KMS-11 (cell line): ENCODE measurements at regions not wholly inside any gene's neighbourhood (a gene's known extent, or its start where the extent isn't known, plus 50 kb on each side); places are given as distances from the start of the nearest gene placed in this dataset.
"Not testable (repeated sequence)": the region's sequence is repeated elsewhere in the genome, so short reads cannot be mapped to it uniquely, and the experiment has no call there.

Experiments
- H2AFZ ChIP-seq: fragments of 200-600 bp; sonication (generic); 2 replicates; pipeline ENCODE4 v1.6.1; 2016; ENCODE audit warnings: antibody characterized with exemption, mixed run types, low read depth
- H3K27ac ChIP-seq: fragments of 200-600 bp; sonication (generic); 2 replicates; pipeline ENCODE4 v1.6.1; 2016; ENCODE audit warnings: mild to moderate bottlenecking, mixed run types
- H3K27me3 ChIP-seq: fragments of 200-600 bp; sonication (generic); 2 replicates; pipeline ENCODE4 v1.6.1; 2017; ENCODE audit warnings: mild to moderate bottlenecking, low read depth, mixed run types, moderate library complexity; ENCODE audit not compliant: insufficient read depth
- H3K36me3 ChIP-seq: fragments of 200-600 bp; sonication (generic); 2 replicates; pipeline ENCODE4 v1.6.1; 2017; ENCODE audit warnings: mild to moderate bottlenecking, mixed run types; ENCODE audit not compliant: insufficient read depth
- H3K4me1 ChIP-seq: fragments of 200-600 bp; sonication (generic); 2 replicates; pipeline ENCODE4 v1.6.1; 2016; ENCODE audit warnings: mild to moderate bottlenecking, low read depth, mixed run types; ENCODE audit not compliant: poor library complexity, severe bottlenecking
- H3K4me2 ChIP-seq: fragments of 200-600 bp; sonication (generic); 2 replicates; pipeline ENCODE4 v1.7.0; 2016; ENCODE audit warnings: mild to moderate bottlenecking, mixed run types
- H3K4me3 ChIP-seq: fragments of 200-600 bp; sonication (generic); IDR thresholded peaks from 2 replicates; pipeline ENCODE4 v1.6.1; 2017; ENCODE audit warnings: low read depth, low read length, mixed read lengths; ENCODE audit not compliant: insufficient read depth
- H3K79me2 ChIP-seq: fragments of 200-600 bp; sonication (generic); 2 replicates; pipeline ENCODE4 v1.6.1; 2016; ENCODE audit warnings: low read depth, mixed run types; ENCODE audit not compliant: insufficient read depth
- H3K9ac ChIP-seq: fragments of 200-600 bp; sonication (generic); 2 replicates; pipeline ENCODE4 v1.6.1; 2016; ENCODE audit warnings: mild to moderate bottlenecking, mixed run types
- H4K20me1 ChIP-seq: fragments of 200-600 bp; sonication (generic); 2 replicates; pipeline ENCODE4 v1.6.1; 2016; ENCODE audit warnings: mild to moderate bottlenecking, mixed run types; ENCODE audit not compliant: insufficient read depth
- TF ChIP-seq, protein P1 (sequence below): fragments of 200-600 bp; sonication (generic); conservative IDR thresholded peaks from 2 replicates; pipeline ENCODE4 v1.6.1; 2017; ENCODE audit warnings: low read depth, mild to moderate bottlenecking, antibody characterized with exemption, low read length, moderate library complexity, mixed read lengths

DNA sequence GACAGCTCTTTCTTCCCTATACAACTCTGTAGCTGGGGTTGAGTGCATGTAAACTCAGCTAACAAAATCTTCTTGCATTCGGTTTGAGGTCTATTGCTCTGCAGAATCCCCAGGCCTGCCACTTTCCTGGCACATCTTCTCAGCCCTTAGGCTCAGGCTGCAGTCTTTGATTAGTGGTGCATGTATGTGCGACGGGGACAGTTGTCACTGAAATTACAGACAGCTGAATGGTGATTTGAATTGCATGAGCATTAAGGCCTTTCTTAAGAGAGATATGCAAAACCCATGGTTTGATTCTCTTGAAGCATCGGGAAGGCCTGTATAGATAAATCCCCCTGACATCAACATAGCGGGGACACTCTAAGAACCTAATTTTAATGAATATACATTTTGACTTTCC lies 222.8 kb downstream of the CDH26 start:
- Histone ChIP-seq H3K27ac (no peak overlapping the region), H3K36me3 (no peaks in the 10 kb centered on the region), H3K27me3 (no peaks in the 10 kb centered on the region), H2AFZ (no peak overlapping the region), H3K4me2 (no peak overlapping the region), H3K4me3 (no peak overlapping the region), H3K9ac (no peak overlapping the region), H3K79me2 (no peaks in the 10 kb centered on the region), H3K4me1 (peaks cover 11% of the 10 kb centered on the region), H4K20me1 (no peaks in the 10 kb centered on the region)
- TF ChIP-seq, protein P1, sequence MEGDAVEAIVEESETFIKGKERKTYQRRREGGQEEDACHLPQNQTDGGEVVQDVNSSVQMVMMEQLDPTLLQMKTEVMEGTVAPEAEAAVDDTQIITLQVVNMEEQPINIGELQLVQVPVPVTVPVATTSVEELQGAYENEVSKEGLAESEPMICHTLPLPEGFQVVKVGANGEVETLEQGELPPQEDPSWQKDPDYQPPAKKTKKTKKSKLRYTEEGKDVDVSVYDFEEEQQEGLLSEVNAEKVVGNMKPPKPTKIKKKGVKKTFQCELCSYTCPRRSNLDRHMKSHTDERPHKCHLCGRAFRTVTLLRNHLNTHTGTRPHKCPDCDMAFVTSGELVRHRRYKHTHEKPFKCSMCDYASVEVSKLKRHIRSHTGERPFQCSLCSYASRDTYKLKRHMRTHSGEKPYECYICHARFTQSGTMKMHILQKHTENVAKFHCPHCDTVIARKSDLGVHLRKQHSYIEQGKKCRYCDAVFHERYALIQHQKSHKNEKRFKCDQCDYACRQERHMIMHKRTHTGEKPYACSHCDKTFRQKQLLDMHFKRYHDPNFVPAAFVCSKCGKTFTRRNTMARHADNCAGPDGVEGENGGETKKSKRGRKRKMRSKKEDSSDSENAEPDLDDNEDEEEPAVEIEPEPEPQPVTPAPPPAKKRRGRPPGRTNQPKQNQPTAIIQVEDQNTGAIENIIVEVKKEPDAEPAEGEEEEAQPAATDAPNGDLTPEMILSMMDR = no peak

DNA sequence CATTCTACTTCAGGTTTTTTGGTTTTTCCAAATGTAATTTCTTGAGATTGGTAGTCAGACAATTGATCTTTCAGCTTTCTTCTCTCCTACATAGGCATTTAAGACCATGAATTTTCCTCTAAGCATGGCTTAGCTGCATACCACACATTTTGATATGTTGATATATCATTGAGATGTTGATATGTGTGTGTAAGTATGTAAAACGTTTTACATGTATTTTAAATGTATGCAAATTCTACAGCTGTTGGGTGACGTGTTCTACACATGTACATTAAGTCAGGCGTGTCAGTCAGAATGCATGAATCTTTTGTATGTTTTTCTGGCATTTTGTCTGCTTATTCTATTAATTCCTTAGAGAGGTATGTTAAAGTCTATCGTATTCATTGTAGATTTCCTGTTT lies 228.2 kb downstream of the CDH26 start:
- H3K36me3 ChIP-seq = no peaks in the 10 kb centered on the region
- no peak overlapping the region for H3K9ac ChIP-seq
- no peak overlapping the region for H3K27ac ChIP-seq
- H4K20me1 ChIP-seq = no peaks in the 10 kb centered on the region
- H2AFZ ChIP-seq = no peak overlapping the region
- no peaks in the 10 kb centered on the region for H3K79me2 ChIP-seq
- H3K4me2 ChIP-seq = no peak overlapping the region
- no peaks in the 10 kb centered on the region for H3K4me1 ChIP-seq
- TF ChIP-seq, protein P1 = no peak
- H3K27me3 ChIP-seq = no peaks in the 10 kb centered on the region
- no peak overlapping the region for H3K4me3 ChIP-seq

DNA sequence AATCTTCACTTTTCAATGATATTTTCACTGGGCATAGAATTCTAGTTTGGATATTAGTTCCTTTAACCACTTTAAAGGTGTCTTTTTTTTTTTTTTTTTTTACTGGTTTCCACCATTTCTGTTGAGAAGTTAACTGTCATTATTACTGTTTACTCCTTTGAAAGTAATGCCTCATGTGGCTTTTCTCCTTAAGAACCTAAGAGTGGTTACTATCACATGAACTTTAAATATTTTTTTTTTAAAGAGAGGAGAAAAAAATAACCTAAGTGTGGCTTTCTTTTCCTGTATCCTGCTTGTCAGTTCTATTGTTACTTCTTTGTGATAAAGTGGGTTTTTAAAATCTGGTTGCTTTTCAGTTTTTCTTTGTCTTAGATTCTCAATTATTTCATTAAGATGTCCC lies 229.5 kb downstream of the CDH26 start:
- H4K20me1 ChIP-seq = no peaks in the 10 kb centered on the region
- H3K27me3 ChIP-seq = no peaks in the 10 kb centered on the region
- no peak overlapping the region for H3K4me3 ChIP-seq
- no peak overlapping the region for H3K9ac ChIP-seq
- H3K4me2 ChIP-seq = no peak overlapping the region
- H3K4me1 ChIP-seq = no peaks in the 10 kb centered on the region
- no peaks in the 10 kb centered on the region for H3K36me3 ChIP-seq
- H2AFZ ChIP-seq = no peak overlapping the region
- no peak overlapping the region for H3K27ac ChIP-seq
- H3K79me2 ChIP-seq = no peaks in the 10 kb centered on the region
- TF ChIP-seq, protein P1 = no peak

DNA sequence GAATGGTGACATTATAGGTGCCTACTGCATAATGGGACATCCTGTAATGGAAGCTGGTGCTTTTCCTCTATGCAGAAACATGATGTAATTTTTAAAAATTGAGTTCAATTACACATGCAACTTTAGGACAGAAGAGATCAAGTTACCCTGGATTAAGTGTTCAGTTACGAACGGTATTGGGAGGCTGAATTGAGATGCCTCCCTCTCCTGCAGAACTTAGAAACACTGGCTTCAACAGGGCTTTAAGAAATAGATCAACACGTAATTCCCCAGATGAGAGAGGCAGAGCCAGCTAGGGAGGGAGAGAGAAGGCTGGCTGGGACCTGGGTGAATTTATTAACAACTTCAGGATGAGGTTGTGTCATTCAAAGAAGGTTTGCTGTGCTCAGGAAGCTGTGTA lies 232.8 kb downstream of the CDH26 start:
- H2AFZ ChIP-seq = no peak overlapping the region
- no peak overlapping the region for H3K4me2 ChIP-seq
- no peak overlapping the region for H3K4me3 ChIP-seq
- no peaks in the 10 kb centered on the region for H3K36me3 ChIP-seq
- no peak overlapping the region for H3K27ac ChIP-seq
- no peaks in the 10 kb centered on the region for H3K27me3 ChIP-seq
- H4K20me1 ChIP-seq = no peaks in the 10 kb centered on the region
- TF ChIP-seq, protein P1 = no peak
- no peaks in the 10 kb centered on the region for H3K4me1 ChIP-seq
- no peak overlapping the region for H3K9ac ChIP-seq
- no peaks in the 10 kb centered on the region for H3K79me2 ChIP-seq

DNA sequence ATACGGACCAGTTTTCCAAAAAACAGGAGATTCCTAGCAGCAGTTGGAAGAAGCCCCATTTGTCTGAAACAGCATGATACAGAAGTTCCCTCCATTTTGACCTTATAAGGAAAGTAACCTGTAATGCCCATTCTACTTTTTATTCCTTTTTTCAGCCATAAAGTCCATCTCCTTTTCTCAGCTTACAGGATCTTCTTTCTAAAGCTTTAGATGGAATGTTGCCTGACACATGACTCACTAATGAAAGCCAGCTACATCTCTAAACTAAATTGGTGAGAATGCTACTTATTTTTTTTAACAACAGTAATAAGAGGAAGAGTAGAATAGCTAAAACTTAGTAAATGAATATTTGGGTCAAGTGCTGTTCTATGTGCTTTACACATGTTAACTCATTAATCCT lies 234.1 kb downstream of the CDH26 start:
- TF ChIP-seq, protein P1 = no peak
- Histone ChIP-seq H3K27me3 (no peaks in the 10 kb centered on the region), H4K20me1 (no peaks in the 10 kb centered on the region), H3K79me2 (no peaks in the 10 kb centered on the region), H3K4me2 (no peak overlapping the region), H3K9ac (no peak overlapping the region), H3K36me3 (no peaks in the 10 kb centered on the region), H2AFZ (no peak overlapping the region), H3K27ac (no peak overlapping the region), H3K4me3 (no peak overlapping the region), H3K4me1 (no peaks in the 10 kb centered on the region)

DNA sequence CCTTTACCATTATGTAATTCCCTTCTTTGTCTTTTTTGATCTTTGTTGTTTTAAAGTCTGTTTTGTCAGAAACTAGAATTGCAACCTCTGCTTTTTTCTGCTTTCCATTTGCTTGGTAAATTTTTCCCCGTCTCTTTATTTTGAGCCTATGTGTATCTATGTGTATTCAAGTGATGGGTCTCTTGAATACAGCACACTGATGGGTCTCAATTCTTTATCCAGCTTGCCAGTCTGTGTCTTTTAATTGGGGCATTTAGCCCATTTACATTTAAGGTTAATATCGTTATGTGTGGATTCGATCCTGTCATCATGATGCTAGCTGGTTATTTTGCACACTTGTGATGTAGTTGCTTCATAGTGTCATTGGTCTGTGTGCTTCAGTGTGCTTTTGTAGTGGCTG lies 240.9 kb downstream of the CDH26 start:
- not testable (repeated sequence) for H3K27me3 ChIP-seq, H3K4me3 ChIP-seq, H3K79me2 ChIP-seq, H4K20me1 ChIP-seq, H3K27ac ChIP-seq, H3K9ac ChIP-seq, H3K4me1 ChIP-seq, H3K4me2 ChIP-seq, H2AFZ ChIP-seq, H3K36me3 ChIP-seq
